KMS-11 (cell line): ENCODE measurements at regions not wholly inside any gene's neighbourhood (a gene's known extent, or its start where the extent isn't known, plus 50 kb on each side); places are given as distances from the start of the nearest gene placed in this dataset.

Source experiments
- H2AFZ ChIP-seq: fragments of 200-600 bp; sonication (generic); 2 replicates; pipeline ENCODE4 v1.6.1; 2016; ENCODE audit warnings: antibody characterized with exemption, mixed run types, low read depth
- H3K27ac ChIP-seq: fragments of 200-600 bp; sonication (generic); 2 replicates; pipeline ENCODE4 v1.6.1; 2016; ENCODE audit warnings: mild to moderate bottlenecking, mixed run types
- H3K27me3 ChIP-seq: fragments of 200-600 bp; sonication (generic); 2 replicates; pipeline ENCODE4 v1.6.1; 2017; ENCODE audit warnings: mild to moderate bottlenecking, low read depth, mixed run types, moderate library complexity; ENCODE audit not compliant: insufficient read depth
- H3K36me3 ChIP-seq: fragments of 200-600 bp; sonication (generic); 2 replicates; pipeline ENCODE4 v1.6.1; 2017; ENCODE audit warnings: mild to moderate bottlenecking, mixed run types; ENCODE audit not compliant: insufficient read depth
- H3K4me1 ChIP-seq: fragments of 200-600 bp; sonication (generic); 2 replicates; pipeline ENCODE4 v1.6.1; 2016; ENCODE audit warnings: mild to moderate bottlenecking, low read depth, mixed run types; ENCODE audit not compliant: poor library complexity, severe bottlenecking
- H3K4me2 ChIP-seq: fragments of 200-600 bp; sonication (generic); 2 replicates; pipeline ENCODE4 v1.7.0; 2016; ENCODE audit warnings: mild to moderate bottlenecking, mixed run types
- H3K4me3 ChIP-seq: fragments of 200-600 bp; sonication (generic); IDR thresholded peaks from 2 replicates; pipeline ENCODE4 v1.6.1; 2017; ENCODE audit warnings: low read depth, low read length, mixed read lengths; ENCODE audit not compliant: insufficient read depth
- H3K79me2 ChIP-seq: fragments of 200-600 bp; sonication (generic); 2 replicates; pipeline ENCODE4 v1.6.1; 2016; ENCODE audit warnings: low read depth, mixed run types; ENCODE audit not compliant: insufficient read depth
- H3K9ac ChIP-seq: fragments of 200-600 bp; sonication (generic); 2 replicates; pipeline ENCODE4 v1.6.1; 2016; ENCODE audit warnings: mild to moderate bottlenecking, mixed run types
- H4K20me1 ChIP-seq: fragments of 200-600 bp; sonication (generic); 2 replicates; pipeline ENCODE4 v1.6.1; 2016; ENCODE audit warnings: mild to moderate bottlenecking, mixed run types; ENCODE audit not compliant: insufficient read depth
- TF ChIP-seq, protein P1 (sequence below): fragments of 200-600 bp; sonication (generic); conservative IDR thresholded peaks from 2 replicates; pipeline ENCODE4 v1.6.1; 2017; ENCODE audit warnings: low read depth, mild to moderate bottlenecking, antibody characterized with exemption, low read length, moderate library complexity, mixed read lengths

DNA sequence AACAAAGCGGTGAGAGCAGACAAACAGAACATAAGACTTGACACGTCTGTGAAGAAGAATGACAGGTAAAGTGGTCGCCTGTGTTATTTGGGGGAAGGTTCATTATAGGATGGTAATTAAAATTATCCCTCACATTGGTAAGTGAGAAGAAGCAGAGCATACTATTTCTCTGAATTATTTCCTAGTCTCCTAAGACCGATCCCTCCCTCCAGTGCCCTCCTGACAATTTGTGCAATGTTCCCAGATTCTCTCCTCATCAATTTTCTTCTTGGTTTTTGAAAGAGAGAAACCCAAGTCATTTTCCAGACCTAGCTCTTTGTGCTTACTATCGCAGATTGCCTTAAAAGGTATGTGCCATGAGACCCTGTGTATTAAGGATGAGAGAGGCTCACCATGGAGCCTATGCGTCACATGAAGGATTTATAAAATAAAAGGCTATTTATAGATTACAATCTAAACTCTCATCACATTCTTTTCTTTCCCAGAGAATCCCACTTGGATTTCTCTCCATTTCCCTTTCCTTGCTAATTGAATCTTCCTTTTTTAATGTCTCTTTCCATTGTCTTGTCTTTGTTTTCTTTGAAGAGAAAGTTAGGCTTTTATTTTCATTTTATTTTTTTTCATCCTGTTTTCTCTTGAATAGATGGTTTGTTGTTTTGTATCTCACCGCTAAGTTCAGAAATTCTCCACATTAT, 112.0 kb downstream of the PPP1R3A start:
- no peak overlapping the region for H3K4me3 ChIP-seq
- no peak overlapping the region for H3K27ac ChIP-seq
- no peaks in the 10 kb centered on the region for H3K4me1 ChIP-seq
- H3K4me2 ChIP-seq = no peak overlapping the region
- no peak overlapping the region for H2AFZ ChIP-seq
- no peaks in the 10 kb centered on the region for H3K79me2 ChIP-seq
- no peaks in the 10 kb centered on the region for H3K27me3 ChIP-seq
- H3K9ac ChIP-seq = no peak overlapping the region
- no peaks in the 10 kb centered on the region for H3K36me3 ChIP-seq
- TF ChIP-seq, protein P1, sequence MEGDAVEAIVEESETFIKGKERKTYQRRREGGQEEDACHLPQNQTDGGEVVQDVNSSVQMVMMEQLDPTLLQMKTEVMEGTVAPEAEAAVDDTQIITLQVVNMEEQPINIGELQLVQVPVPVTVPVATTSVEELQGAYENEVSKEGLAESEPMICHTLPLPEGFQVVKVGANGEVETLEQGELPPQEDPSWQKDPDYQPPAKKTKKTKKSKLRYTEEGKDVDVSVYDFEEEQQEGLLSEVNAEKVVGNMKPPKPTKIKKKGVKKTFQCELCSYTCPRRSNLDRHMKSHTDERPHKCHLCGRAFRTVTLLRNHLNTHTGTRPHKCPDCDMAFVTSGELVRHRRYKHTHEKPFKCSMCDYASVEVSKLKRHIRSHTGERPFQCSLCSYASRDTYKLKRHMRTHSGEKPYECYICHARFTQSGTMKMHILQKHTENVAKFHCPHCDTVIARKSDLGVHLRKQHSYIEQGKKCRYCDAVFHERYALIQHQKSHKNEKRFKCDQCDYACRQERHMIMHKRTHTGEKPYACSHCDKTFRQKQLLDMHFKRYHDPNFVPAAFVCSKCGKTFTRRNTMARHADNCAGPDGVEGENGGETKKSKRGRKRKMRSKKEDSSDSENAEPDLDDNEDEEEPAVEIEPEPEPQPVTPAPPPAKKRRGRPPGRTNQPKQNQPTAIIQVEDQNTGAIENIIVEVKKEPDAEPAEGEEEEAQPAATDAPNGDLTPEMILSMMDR = no peak
- no peaks in the 10 kb centered on the region for H4K20me1 ChIP-seq

DNA sequence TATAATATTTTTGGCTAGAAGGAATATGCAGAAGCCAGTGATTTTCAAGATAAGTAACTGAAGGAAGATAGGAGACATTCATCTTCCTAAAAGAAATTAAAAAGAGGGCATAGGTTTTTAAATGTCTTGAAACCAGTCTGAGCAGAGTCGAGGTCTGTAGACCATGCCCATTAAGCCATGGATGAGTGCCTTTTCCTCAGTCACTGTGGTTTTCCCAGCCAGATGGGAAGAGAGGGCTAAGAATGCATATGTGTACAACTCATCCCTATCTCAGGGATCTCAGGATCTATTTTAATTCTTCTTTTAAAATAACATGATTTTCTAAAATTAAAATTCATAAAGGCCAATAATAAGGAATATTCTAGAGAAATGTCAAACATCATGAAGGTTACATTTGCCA, 112.8 kb downstream of the PPP1R3A start:
- TF ChIP-seq, protein P1 = no peak

DNA sequence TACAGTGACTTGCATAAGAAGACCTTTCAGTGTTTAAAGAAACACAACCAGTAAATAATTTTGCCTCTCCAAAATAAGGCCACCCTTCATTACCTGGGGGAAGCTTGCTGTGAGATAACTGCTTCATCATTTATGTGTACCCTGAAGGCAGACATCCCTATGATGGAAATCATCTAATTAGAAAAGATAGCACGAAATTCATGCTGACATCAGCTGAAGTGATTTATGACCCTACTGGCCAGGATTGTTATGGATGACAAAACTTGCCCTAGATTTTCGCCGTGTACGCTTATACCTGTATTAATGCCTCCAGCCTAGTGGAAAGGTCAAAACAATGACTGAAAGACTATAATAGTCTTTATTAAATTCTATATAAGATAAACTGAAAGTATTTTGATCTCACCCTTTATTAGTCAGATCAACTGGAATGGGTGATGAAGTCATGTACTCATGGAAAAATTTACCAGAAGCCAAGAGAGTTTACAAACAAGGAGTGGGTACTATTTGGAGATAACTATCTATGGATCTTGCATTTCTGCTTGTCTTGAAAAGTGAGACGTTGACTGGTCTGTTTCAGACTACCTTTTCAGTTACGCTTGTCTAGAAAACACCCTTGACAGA, 114.2 kb downstream of the PPP1R3A start:
- no peak overlapping the region for H3K9ac ChIP-seq
- no peaks in the 10 kb centered on the region for H3K4me1 ChIP-seq
- H3K79me2 ChIP-seq = no peaks in the 10 kb centered on the region
- no peak overlapping the region for H3K27ac ChIP-seq
- no peaks in the 10 kb centered on the region for H3K36me3 ChIP-seq
- H3K27me3 ChIP-seq = no peaks in the 10 kb centered on the region
- no peaks in the 10 kb centered on the region for H4K20me1 ChIP-seq
- H3K4me2 ChIP-seq = no peak overlapping the region
- TF ChIP-seq, protein P1 = no peak
- H2AFZ ChIP-seq = no peak overlapping the region
- no peak overlapping the region for H3K4me3 ChIP-seq

More for the DNA sequence above, 112.8 kb downstream of the PPP1R3A start:
- Histone ChIP-seq H4K20me1 (no peaks in the 10 kb centered on the region), H3K79me2 (no peaks in the 10 kb centered on the region), H3K4me2 (no peak overlapping the region), H3K9ac (no peak overlapping the region), H3K4me1 (no peaks in the 10 kb centered on the region), H2AFZ (no peak overlapping the region), H3K27me3 (no peaks in the 10 kb centered on the region), H3K27ac (no peak overlapping the region), H3K4me3 (no peak overlapping the region), H3K36me3 (no peaks in the 10 kb centered on the region)

DNA sequence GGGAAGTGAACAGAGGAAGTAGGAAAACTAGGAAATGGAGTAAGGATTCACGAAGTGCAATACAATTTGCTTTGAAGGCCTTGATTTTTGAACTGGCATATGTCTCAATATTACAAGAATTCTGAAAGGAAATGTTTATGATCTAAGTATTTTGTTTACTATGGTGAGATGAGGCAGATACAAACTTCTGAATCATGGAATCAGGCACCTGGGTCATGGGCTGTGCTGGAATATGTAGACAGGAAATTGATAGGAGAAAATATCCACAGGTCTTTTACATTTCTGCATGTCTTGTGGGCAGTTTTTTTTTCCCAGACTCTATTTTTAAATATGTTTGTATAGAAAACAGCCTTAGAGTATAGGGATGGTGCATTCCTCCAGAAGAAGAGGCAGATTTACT, 117.1 kb downstream of the PPP1R3A start:
- Histone ChIP-seq H3K27me3 (no peaks in the 10 kb centered on the region), H3K27ac (no peak overlapping the region), H3K79me2 (no peaks in the 10 kb centered on the region), H4K20me1 (no peaks in the 10 kb centered on the region), H2AFZ (no peak overlapping the region), H3K4me2 (no peak overlapping the region), H3K4me1 (no peaks in the 10 kb centered on the region), H3K36me3 (no peaks in the 10 kb centered on the region), H3K4me3 (no peak overlapping the region), H3K9ac (no peak overlapping the region)
- TF ChIP-seq, protein P1 = no peak
